Cerebellar cortex (tissue), 1 donor: ENCODE measurements at regions not wholly inside any gene's neighbourhood (a gene's known extent, or its start where the extent isn't known, plus 50 kb on each side); places are given as distances from the start of the nearest gene placed in this dataset.

ENCODE experiments used
- DNase-seq: peaks from one replicate; pipeline ENCODE4 v3.0.0-alpha.2; 2015; ENCODE audit warnings: low spot score

DNA sequence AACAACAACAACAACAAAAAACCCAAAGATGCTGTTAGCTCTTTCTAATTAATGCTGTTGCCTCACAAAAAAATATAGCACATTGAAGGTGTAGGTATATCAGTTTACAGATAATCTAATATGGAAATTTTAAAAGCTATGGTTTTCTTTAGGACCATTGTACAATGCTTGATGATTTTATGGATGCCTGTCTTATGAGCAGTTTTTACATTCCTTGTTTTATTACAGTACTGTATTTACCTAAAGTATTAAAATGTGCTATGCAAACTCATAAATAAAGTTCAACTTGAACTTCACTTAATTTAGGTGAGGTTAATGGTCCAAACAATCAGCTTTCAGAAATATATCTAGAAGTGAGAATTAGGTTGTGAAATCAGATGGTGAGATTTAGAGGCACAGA is 212.2 kb upstream of the GOLIM4 start:
- no peak for DNase-seq

DNA sequence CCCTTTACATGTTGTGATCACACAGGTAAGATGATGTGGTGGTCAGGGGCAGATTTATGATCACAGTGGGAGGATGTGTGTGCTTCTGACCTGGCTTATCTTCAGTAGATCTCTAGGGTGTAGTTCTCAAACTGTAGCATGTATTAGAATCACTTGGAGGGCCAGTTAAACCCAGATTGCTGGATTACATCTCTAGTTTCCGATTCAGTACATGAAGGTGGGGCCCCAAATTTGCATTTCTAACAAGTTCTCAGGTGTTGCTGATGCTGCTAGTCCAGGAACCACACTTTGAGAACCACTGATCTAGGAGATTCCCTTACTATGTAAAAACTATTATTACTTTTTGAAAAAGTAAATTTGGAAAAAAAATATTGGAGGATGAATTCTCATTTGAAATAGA is 199.3 kb upstream of the GOLIM4 start:
- DNase-seq, result no peak

DNA sequence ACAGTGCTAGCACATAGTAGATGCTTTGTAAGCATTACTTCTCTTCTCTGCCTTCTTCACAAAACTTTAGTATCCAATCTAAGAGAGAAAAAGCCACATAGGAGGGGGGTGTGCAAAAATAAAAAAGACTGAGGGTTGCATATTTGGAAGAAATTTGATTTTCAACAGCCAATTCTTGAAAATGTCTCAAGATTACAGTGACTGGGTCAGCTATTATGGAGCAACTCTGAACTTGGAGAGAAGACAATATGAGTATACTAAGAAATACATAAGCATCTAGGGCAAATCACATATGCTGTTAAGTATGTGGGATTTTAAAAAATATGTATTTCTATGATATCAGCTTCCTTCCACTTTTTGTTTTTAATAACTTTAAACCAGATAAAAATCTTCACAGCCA is 196.6 kb upstream of the GOLIM4 start:
- no peak for DNase-seq

GRCh38 chr3:168289471-168290008 is 193.8 kb upstream of the GOLIM4 start:
- DNase-seq, result no peak

DNA sequence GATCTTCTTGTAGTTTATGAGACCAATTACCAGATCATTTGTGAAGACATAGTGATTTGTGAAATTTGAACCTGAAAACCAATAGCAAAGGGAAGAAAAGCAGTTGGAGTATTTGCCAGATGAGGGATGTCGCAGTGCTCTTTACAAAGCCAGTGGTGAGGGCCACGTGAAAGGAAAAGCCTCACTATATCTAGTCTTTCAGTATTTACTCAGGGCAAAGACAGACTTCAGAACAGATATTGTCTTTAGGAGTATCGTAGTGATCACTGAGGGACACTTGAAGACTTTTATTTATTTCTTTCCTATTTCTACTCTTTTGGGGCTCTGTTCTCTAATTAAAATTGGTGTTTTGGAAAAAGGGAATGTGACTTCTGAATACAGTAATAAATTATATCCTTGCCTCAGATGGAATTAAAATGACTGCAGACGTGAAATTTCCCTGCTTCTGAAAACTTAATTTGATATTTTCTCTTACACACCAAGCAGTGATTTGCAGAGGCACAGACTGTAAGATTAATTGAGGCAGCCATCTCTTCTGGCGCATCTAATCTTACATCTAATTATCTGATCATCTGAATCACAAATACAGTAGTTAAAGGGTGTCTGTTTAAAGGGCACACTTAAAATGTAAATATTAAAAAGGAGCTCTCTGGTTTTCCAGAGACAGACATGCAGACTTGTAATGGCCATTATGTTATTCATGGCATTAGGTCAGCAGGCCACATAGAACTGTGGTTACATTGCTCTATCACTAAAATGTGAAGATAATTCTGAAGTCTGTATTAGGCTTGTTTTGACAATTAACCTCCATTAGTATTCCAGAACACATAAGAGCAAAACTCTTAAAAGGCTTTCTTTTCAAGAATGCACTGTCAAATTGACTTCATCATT is 193.0 kb upstream of the GOLIM4 start:
- DNase-seq, result no peak

- no peak for DNase-seq
Measured at GRCh38 chr3:168285506-168285905, 189.8 kb upstream of the GOLIM4 start.

- DNase-seq, result no peak
Measured at GRCh38 chr3:168284728-168285127, 189.0 kb upstream of the GOLIM4 start.

DNA sequence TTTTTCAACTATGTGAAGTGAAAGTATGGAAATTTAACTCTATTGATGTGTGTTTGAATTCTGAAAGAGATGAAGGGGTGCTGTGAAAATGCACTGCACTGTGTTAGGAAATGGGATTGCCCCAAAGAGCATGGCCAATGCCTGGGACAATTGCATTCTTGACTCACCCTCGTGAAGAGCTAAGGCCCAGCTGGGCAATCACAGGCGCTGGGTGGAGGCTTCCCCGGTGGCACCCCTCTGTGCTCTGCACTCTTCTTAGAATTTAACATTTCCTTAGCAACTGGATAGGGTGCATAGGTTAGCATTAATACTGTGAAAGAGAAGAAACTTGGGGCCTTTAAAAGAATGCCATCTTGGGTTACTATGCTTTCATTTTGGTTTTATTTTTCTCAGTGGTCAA is 179.9 kb upstream of the GOLIM4 start:
- DNase-seq, result no peak

- no peak for DNase-seq
Measured at GRCh38 chr3:168273917-168274316, 178.2 kb upstream of the GOLIM4 start.

DNA sequence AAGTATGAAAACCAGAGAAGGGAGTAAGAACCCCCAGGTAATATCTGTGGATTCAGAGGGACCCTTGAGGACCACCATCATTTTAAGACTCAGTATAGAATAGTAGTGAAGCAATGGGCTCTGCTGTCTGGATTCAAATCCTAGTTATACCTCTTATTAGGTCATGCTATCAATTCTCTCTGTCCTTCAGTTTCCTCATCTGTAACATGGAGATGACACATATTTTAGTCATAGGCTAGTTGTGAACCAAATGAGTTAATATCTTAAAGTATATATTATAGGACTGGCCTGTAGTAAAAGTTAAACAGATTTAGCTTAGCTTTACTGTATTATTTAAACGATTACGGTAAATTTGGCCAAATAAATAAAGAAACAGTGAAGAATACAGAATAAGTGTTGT is 177.3 kb upstream of the GOLIM4 start:
- DNase-seq, result no peak

DNA sequence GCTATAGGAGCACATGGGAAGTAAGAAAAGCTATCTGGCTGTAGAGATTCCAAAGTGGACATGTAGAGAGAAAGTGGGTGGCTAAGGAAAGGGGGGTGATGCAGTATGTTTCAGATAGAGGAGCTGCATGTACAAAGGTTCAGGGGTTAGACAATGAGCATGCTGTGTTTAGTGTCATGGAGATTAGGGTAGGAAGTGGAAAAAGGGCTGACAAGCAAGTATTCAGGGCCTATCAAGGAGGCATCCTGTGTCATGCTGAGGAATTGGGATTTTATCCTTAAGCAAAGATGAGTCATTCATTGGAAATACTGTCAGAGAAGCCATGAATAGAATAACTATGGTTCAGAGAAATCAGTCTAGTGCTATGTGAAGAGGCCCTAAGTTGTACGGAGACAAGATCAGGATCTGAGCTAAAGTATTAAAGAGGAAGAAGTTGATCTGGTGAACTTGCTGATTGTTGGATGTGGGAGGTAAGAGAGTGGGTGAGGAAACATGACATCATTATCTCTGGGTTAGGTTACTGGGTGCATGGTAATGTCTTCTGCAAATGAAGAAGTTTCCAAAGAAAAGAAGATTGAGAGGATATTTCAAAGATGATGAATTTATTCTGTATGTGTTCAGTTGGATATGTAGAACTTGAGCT is 176.7 kb upstream of the GOLIM4 start:
- no peak for DNase-seq

DNA sequence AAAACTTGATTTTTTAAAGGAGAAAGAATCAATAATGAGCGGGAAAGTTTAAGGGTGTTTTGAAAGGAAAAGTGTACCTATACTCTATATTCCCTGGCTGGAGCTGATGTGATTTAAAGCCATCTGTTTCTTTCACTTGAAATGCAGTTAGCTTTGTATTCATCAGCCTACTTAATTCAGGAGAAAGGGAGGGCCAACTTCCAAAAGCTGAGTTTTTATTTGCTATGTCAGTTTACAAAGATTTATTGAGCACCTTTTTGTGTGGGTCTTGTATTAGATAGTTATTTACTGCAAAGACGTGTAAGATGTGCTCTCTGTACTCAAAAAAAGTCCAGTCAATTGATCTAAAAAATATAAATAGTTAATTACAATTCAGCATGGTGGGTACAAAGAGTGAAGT is 176.2 kb upstream of the GOLIM4 start:
- no peak for DNase-seq

- no peak for DNase-seq
Measured at GRCh38 chr3:168269001-168269400, 173.3 kb upstream of the GOLIM4 start.

GRCh38 chr3:168267179-168267578 is 171.5 kb upstream of the GOLIM4 start:
- DNase-seq, result no peak

DNA sequence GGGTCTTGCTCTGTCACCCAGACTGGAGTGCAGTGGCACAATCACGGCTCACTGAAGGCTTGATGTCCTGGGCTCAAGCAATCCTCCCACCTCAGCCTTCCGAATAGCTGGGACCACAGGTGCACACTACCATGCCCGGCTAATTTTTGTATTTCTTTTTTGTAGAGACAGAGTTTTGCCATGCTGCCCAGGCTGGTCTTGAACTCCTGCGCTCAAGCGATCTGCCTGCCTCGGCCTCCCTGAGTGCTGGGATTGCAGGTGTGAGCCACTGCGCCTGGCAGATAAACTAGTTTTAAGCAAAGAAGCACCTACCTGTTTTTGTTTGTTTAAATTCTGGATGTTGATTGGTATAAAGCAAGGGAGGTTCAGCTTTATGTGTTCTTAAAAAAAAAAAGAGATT is 170.6 kb upstream of the GOLIM4 start:
- no peak for DNase-seq

DNA sequence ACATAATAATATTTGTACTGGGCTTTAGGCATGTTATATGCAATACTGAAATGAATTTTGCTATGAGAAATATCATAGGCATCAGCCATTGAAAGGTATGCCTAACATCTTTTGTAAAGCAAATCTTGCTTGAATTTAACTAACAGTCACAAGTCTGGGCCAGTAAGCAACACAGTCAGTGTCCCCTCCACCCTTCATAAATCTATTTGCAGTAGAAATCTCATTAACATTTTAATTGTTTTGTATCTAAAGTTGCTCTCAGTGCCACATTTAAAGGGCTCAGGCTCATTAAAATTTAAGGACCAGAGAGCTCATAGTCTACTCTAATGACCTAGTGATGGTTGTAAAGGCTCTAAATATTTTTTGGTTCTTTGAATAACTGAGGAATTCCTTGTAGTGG is 167.2 kb upstream of the GOLIM4 start:
- no peak for DNase-seq

GRCh38 chr3:168260859-168261258 is 165.1 kb upstream of the GOLIM4 start:
- DNase-seq, result no peak

DNA sequence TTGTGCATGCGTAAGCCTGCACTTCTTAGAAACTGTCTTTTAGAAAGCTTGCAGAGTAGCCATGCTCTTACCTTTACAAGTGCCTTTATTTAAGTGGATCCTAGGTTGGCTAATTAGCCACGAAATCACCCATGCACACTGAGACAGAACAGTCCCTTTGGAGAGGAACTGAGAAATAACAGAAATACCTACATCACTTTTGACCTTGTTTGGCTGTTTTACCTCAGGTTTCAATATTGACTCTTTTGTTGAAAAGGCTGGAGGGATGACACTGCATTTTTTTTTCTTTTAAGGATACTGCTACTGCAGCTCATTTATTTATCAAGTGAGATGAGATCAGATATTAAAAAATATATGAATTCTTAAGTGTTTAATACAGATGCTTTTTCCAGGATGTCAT is 155.6 kb upstream of the GOLIM4 start:
- DNase-seq, result no peak

- no peak for DNase-seq
Measured at GRCh38 chr3:168250415-168250861, 154.7 kb upstream of the GOLIM4 start.

DNA sequence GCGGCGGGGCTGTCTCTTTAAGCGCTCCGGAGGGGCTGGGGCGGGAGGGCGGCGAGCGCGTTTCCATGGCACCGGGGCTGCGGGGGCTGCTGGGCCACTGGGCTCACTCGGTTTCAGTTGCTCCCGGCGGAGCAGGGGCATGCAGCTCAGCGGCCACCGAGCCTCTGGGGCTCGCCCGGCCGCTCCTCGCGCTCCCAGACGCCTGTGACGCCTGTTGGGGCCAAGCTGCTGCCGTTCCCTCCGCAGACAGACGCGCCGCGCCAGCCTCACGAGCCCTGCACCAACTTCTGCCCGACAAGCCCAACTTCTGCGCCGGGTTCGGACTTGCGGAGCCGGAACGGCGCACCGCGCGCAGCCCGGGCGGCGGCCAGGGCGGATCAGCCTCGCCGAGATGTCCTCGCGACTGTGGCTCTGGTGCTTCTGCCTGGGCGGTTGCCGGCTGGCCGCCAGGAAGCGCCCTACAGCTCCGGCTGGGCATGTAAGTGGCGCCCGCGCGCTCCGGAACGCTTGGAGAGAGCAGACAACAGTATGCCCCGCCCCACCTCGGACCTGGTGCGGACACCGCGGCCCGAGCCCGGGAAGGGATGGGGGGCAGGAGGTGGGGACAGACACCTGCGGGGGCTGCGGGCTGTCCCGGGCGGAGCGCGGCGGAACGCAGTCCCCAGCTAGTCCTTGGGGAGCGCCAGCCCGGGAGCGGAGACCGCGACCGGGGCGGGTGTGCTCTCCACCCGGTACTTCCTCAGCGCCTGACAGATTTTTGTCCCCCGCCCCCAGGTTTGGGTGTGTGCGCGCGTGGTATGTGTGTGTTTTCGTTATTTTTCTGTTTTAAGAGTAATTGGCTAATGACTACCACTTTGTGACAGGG is 154.1 kb upstream of the GOLIM4 start:
- peak; percentile 15 for DNase-seq

GRCh38 chr3:168249205-168249549 is 153.5 kb upstream of the GOLIM4 start:
- DNase-seq, result no peak
